K562 (cell line): ENCODE measurements at regions not wholly inside any gene's neighbourhood (a gene's known extent, or its start where the extent isn't known, plus 50 kb on each side); places are given as distances from the start of the nearest gene placed in this dataset.

Experiments used
- ATAC-seq: fragments of 200-7000 bp; cut with Tn5 transposase; 3 replicates; pipeline ENCODE4 v1.9.1; 2020; ENCODE audit warnings: moderate library complexity
- BruUV-seq: library from RNA; stranded (reverse); fragments of 400-500 nt; replicated peaks from 2 replicates; lab custom pipeline; 2021; lab: Mats Ljungman, UMichigan
- CTCF ChIA-PET: fragments of 300-600 bp; formaldehyde crosslinking; extraction: SDS; loops from one replicate; lab custom pipeline; 2021; ENCODE audit warnings: low intra/inter-chr PET ratio; lab: Yijun Ruan, JAX
- POLR2A ChIA-PET: fragments of 300-600, 350-650 bp; sonication (Branson Sonifier 250); formaldehyde crosslinking; extraction: SDS; loops from one replicate; lab custom pipeline; 2021; ENCODE audit warnings: antibody characterized with exemption, inconsistent platforms; lab: Yijun Ruan, JAX
- DNase-seq, 4 experiments: peaks; one replicate each; pipeline versions ENCODE4 v3.0.0 to v3.0.0-alpha.2; 2011 to 2018; ENCODE audit warnings: low spot score in 3 of 4, mixed read lengths in 3 of 4; ENCODE audit errors: extremely low read depth in 1 of 4
- FAIRE-seq: peaks from 2 replicates; lab custom pipeline; 2011; peaks lifted over from hg19 to GRCh38; lab: Jason Lieb, UNC
- H2AFZ ChIP-seq: 2 replicates; pipeline ENCODE4 v1.6.0; 2011; ENCODE audit warnings: low read depth, low read length, control low read depth, inconsistent platforms
- H3K27ac ChIP-seq: fragments of 200-600 bp; 3 replicates; pipeline ENCODE4 v1.8.0; 2011; ENCODE audit warnings: low read depth, mild to moderate bottlenecking, control low read depth, inconsistent platforms, low read length, moderate library complexity, mixed read lengths; ENCODE audit errors: extremely low read depth
- H3K27me3 ChIP-seq, 2 experiments: fragments of 300-600 bp in 1 of 2; 2 replicates in 1 of 2; 3 replicates in 1 of 2; pipeline versions ENCODE4 v1.6.0 to v1.8.0; 2011; ENCODE audit warnings: inconsistent platforms in 2 of 2, low read length in 2 of 2, mild to moderate bottlenecking in 1 of 2, mixed read lengths in 1 of 2, moderate library complexity in 1 of 2; ENCODE audit not compliant: control insufficient read depth in 2 of 2, insufficient read depth in 2 of 2
- H3K36me3 ChIP-seq: fragments of 300-600 bp; 3 replicates; pipeline ENCODE4 v1.8.0; 2011; ENCODE audit warnings: mild to moderate bottlenecking, low read length, inconsistent platforms; ENCODE audit not compliant: control insufficient read depth, insufficient read depth
- H3K4me1 ChIP-seq, 2 experiments: fragments of 200-600 bp in 1 of 2; replicated peaks in 1 of 2; 2 replicates in 1 of 2; 3 replicates in 1 of 2; pipeline versions ENCODE4 v1.5.1 to v1.8.0; 2011; ENCODE audit warnings: inconsistent platforms in 2 of 2, low read length in 2 of 2, mild to moderate bottlenecking in 1 of 2, mixed read lengths in 1 of 2, moderate library complexity in 1 of 2; ENCODE audit not compliant: control insufficient read depth in 2 of 2, insufficient read depth in 2 of 2
- H3K4me2 ChIP-seq: 2 replicates; pipeline ENCODE4 v1.6.1; 2011; ENCODE audit warnings: low read length, control low read depth, inconsistent platforms, mixed read lengths; ENCODE audit not compliant: insufficient read depth
- H3K4me3 ChIP-seq: fragments of 200-600 bp; sonication (generic), shearing (Covaris generic); 2 replicates; pipeline ENCODE4 v1.5.1; 2016; ENCODE audit warnings: control low read depth, inconsistent platforms
- H3K79me2 ChIP-seq: fragments of 200-600 bp; 3 replicates; pipeline ENCODE4 v1.8.0; 2011; ENCODE audit warnings: low read length, inconsistent platforms; ENCODE audit not compliant: control insufficient read depth, insufficient read depth
- H3K9ac ChIP-seq, 2 experiments: 2 replicates each; pipeline versions ENCODE4 v1.6.0 to v1.6.1; 2011; ENCODE audit warnings: low read depth in 2 of 2, low read length in 2 of 2, control low read depth in 1 of 2, inconsistent platforms in 1 of 2, mild to moderate bottlenecking in 1 of 2, mixed read lengths in 1 of 2; ENCODE audit not compliant: insufficient read depth in 1 of 2
- H3K9me1 ChIP-seq: one replicate; pipeline ENCODE4 v1.6.0; 2011; ENCODE audit warnings: inconsistent platforms, mild to moderate bottlenecking, low read length, moderate library complexity; ENCODE audit not compliant: control insufficient read depth, insufficient read depth
- H3K9me3 ChIP-seq: replicated peaks from 2 replicates; pipeline ENCODE4 v1.5.1; 2011; ENCODE audit warnings: low read depth, low read length, inconsistent platforms; ENCODE audit not compliant: control insufficient read depth, insufficient read depth
- H4K20me1 ChIP-seq: replicated peaks from 2 replicates; pipeline ENCODE4 v1.6.1; 2011; ENCODE audit warnings: low read length, inconsistent platforms, mixed read lengths; ENCODE audit not compliant: control insufficient read depth, insufficient read depth
- CBFB ChIP-seq: sonication (generic); formaldehyde crosslinking; IDR thresholded peaks from 2 replicates; pipeline ENCODE4 v1.4.0; 2020; ENCODE audit warnings: mild to moderate bottlenecking, missing genetic modification reagents
- HMG20A ChIP-seq: fragments of 450-650 bp; formaldehyde crosslinking; conservative IDR thresholded peaks from 2 replicates; pipeline ENCODE4 v1.4.0; 2020; ENCODE audit warnings: mild to moderate bottlenecking, mixed read lengths
- KDM2B ChIP-seq: fragments of 250-450 bp; sonication (Bioruptor Pico); IDR thresholded peaks from 2 replicates; pipeline ENCODE4 v1.8.0; 2021; ENCODE audit warnings: mild to moderate bottlenecking, moderate library complexity
- NELFE ChIP-seq: IDR thresholded peaks from 2 replicates; pipeline ENCODE4 v1.6.1; 2011; ENCODE audit warnings: mild to moderate bottlenecking; ENCODE audit not compliant: insufficient read depth, insufficient read length
- RUNX1 ChIP-seq: sonication (generic); IDR thresholded peaks from 2 replicates; pipeline ENCODE4 v1.6.1; 2016; ENCODE audit warnings: antibody characterized with exemption, low read depth
- SMAD1 ChIP-seq: fragments of 150-350 bp; IDR thresholded peaks from 2 replicates; pipeline ENCODE4 v1.6.1; 2014; ENCODE audit warnings: low read length, low read depth; ENCODE audit not compliant: partially characterized antibody
- SNIP1 ChIP-seq: fragments of 450-650 bp; IDR thresholded peaks from 2 replicates; pipeline ENCODE4 v1.7.1; 2017; ENCODE audit warnings: low read depth, mild to moderate bottlenecking
- SOX6 ChIP-seq: fragments of 450-650 bp; IDR thresholded peaks from 2 replicates; pipeline ENCODE4 v1.6.1; 2014; ENCODE audit warnings: mild to moderate bottlenecking
- STAG1 ChIP-seq: sonication (generic); formaldehyde crosslinking; IDR thresholded peaks from 2 replicates; pipeline ENCODE4 v1.5.0; 2020; ENCODE audit warnings: missing genetic modification reagents, borderline replicate concordance
- TRIM24 ChIP-seq, 2 experiments: fragments of 450-650 bp; IDR thresholded peaks; 2 replicates each; pipeline ENCODE4 v1.6.1; 2016
- TSC22D4 ChIP-seq: fragments of 450-650 bp; IDR thresholded peaks from 2 replicates; pipeline ENCODE4 v1.6.1; 2016; ENCODE audit warnings: missing genetic modification characterization, missing biosample characterization, control low read depth
- ZNF324 ChIP-seq: fragments of 250-450 bp; sonication (Bioruptor Pico); IDR thresholded peaks from 2 replicates; pipeline ENCODE4 v1.4.0; 2020; ENCODE audit warnings: mild to moderate bottlenecking
- ZNF583 ChIP-seq: fragments of 250-450 bp; sonication (Bioruptor Pico); IDR thresholded peaks from 2 replicates; pipeline ENCODE4 v1.4.0; 2020
- ZSCAN29 ChIP-seq: fragments of 450-650 bp; IDR thresholded peaks from 2 replicates; pipeline ENCODE4 v1.6.1; 2017
- WGBS: fragments of 100-300 bp; shearing (Covaris generic); methylation state at CpG from one replicate; pipeline ENCODE4 v1.1.6; 2016; ENCODE audit warnings: low coverage, mixed read lengths; ENCODE audit not compliant: insufficient coverage; ENCODE audit errors: missing lambda C conversion rate; 5-methylcytosine and 5-hydroxymethylcytosine counted together
- in situ Hi-C: fragments of 300-500 bp; cut with MboI; formaldehyde crosslinking; loops from 4 replicates; pipeline ENCODE4 v1.15.0; 2018; ENCODE audit warnings: inconsistent platforms, mixed read lengths
- intact Hi-C: fragments of 100-400 bp; cut with micrococcal nuclease; formaldehyde crosslinking; loops from 2 replicates; pipeline ENCODE4 v1.14.2; 2022
- TF ChIP-seq, protein P1 (sequence below): fragments of 450-650 bp; IDR thresholded peaks from 2 replicates; pipeline ENCODE4 v1.6.1; 2017; ENCODE audit warnings: antibody characterized with exemption
- TF ChIP-seq, protein P2 (sequence below): fragments of 250-450 bp; sonication (Bioruptor Pico); IDR thresholded peaks from 2 replicates; pipeline ENCODE4 v1.9.0; 2021; ENCODE audit warnings: mild to moderate bottlenecking
- TF ChIP-seq, protein P3 (sequence below): fragments of 450-650 bp; IDR thresholded peaks from 2 replicates; pipeline ENCODE4 v1.6.1; 2017; ENCODE audit warnings: mild to moderate bottlenecking, moderate library complexity

DNA sequence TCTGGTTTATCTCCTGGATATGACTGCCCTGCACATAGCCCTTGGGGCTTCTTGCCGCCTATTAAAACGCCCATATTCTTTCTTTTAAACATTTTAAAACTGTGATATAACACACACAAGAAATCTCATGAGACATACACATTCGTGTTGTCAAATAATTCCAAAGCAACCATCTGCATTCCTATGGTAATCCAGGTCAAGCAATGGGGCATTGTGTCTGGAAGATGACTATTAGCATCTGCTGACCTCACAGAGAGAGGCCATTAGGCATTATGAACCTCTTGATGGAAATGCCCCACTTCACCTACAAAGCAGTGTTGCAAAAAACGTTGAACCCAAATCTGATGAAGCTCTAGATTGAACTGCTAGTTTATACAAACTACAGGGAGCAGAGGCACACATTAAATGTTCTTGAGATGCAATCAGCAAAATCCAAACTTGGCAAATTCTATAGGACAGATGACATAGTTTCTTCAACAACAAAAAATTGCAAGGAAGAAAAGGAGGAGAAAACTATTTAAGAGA is 513.8 kb upstream of the CCDC196 start (continued):
- TF ChIP-seq, protein P1, sequence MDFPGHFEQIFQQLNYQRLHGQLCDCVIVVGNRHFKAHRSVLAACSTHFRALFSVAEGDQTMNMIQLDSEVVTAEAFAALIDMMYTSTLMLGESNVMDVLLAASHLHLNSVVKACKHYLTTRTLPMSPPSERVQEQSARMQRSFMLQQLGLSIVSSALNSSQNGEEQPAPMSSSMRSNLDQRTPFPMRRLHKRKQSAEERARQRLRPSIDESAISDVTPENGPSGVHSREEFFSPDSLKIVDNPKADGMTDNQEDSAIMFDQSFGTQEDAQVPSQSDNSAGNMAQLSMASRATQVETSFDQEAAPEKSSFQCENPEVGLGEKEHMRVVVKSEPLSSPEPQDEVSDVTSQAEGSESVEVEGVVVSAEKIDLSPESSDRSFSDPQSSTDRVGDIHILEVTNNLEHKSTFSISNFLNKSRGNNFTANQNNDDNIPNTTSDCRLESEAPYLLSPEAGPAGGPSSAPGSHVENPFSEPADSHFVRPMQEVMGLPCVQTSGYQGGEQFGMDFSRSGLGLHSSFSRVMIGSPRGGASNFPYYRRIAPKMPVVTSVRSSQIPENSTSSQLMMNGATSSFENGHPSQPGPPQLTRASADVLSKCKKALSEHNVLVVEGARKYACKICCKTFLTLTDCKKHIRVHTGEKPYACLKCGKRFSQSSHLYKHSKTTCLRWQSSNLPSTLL, result no peak
- TF ChIP-seq ZNF324 (CRISPR knock-in tag) (no peak), TSC22D4 (tag) (no peak)
- TF ChIP-seq, all 486 proteins: peak for 0

DNA sequence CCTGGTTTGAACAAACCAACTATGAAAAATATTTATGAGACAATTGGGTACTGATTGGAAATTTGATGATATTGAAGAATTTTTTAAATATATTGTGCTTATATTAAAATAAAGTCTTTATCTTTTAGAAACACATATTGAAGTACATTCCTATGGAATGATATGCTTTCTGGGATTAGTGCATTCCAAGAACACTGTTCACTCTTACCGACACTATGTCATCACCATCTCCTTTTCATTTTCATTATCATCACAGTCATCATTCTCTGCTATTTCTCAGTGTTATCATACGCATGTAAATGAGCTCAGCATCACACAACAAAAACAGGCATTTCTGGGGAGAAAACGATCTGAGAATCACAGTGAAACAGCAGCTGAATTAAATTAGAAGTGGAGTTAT is 513.3 kb upstream of the CCDC196 start:
- Histone ChIP-seq H3K4me1 (no peaks in the 10 kb centered on the region), H2AFZ (no peak overlapping the region), H3K27ac (no peak overlapping the region), H3K4me3 (no peak overlapping the region), H3K36me3 (no peaks in the 10 kb centered on the region), H3K79me2 (no peaks in the 10 kb centered on the region), H3K9me3 (no peaks in the 10 kb centered on the region), H3K4me2 (no peak overlapping the region), H4K20me1 (no peaks in the 10 kb centered on the region), H3K27me3 (no peaks in the 10 kb centered on the region), H3K9me1 (no peaks in the 10 kb centered on the region), H3K9ac (no peak overlapping the region)
- TF ChIP-seq HMG20A (CRISPR knock-in tag), result no peak
- TF ChIP-seq ZSCAN29, result no peak
- TF ChIP-seq, protein P2, sequence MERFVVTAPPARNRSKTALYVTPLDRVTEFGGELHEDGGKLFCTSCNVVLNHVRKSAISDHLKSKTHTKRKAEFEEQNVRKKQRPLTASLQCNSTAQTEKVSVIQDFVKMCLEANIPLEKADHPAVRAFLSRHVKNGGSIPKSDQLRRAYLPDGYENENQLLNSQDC (CRISPR knock-in tag), result no peak
- no peak for TF ChIP-seq KDM2B (CRISPR knock-in tag)
- TF ChIP-seq CBFB, result no peak
- no peak for TF ChIP-seq ZNF583
- no peak for TF ChIP-seq RUNX1
- no peak for TF ChIP-seq SMAD1
- TF ChIP-seq SNIP1, result no peak
- TF ChIP-seq NELFE, result no peak
- TF ChIP-seq SOX6, result no peak
- no peak for TF ChIP-seq STAG1
- no peak for TF ChIP-seq TRIM24 (IDR thresholded peaks at IDR 0.05)
- TF ChIP-seq, protein P3, sequence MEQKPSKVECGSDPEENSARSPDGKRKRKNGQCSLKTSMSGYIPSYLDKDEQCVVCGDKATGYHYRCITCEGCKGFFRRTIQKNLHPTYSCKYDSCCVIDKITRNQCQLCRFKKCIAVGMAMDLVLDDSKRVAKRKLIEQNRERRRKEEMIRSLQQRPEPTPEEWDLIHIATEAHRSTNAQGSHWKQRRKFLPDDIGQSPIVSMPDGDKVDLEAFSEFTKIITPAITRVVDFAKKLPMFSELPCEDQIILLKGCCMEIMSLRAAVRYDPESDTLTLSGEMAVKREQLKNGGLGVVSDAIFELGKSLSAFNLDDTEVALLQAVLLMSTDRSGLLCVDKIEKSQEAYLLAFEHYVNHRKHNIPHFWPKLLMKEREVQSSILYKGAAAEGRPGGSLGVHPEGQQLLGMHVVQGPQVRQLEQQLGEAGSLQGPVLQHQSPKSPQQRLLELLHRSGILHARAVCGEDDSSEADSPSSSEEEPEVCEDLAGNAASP, result no peak
- DNase-seq, result no peak
- POLR2A ChIA-PET, result no interaction called here
- CTCF ChIA-PET, result no interaction called here
- intact Hi-C loops, result no loop called here
- in situ Hi-C loops, result loop anchor here (25.0 kb wide), 1 partner anchor 561 kb away; the partner anchor contains the start of gene FUT8
- 0% methylated on average over 3 of the region's 3 CpGs for WGBS
- BruUV-seq, result no TSS peak
- no peak for FAIRE-seq
- no peak for ATAC-seq
